HG03565 (cell line): ENCODE measurements at regions not wholly inside any gene's neighbourhood (a gene's known extent, or its start where the extent isn't known, plus 50 kb on each side); places are given as distances from the start of the nearest gene placed in this dataset.
"Not testable (repeated sequence)": the region's sequence is repeated elsewhere in the genome, so short reads cannot be mapped to it uniquely, and the experiment has no call there.

Source experiments
- ATAC-seq: cut with Tn5 transposase; IDR thresholded peaks from one replicate; pipeline ENCODE4 v1.9.1; 2021; ENCODE audit warnings: mild to moderate bottlenecking, moderate library complexity; ENCODE audit not compliant: unreplicated experiment

DNA sequence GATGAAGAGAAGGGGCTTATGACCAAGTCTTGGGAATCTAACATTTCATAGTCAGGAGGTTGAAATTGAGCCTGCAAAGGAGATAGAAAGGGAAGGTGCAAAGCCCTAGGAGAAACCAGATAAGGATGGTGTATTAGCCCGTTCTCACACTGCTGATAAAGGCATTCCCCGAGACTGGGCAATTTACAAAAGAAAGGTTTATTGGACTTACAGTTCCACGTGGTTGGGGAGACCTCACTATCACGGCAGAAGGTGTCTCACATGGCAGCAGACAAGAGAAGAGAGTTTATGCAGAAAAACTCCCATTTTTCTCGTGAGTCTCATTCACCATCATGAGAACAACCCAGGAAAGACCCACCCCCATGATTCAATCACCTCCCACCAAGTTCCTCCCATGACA is 129.5 kb upstream of the LNX1 start:
- no peak for ATAC-seq

DNA sequence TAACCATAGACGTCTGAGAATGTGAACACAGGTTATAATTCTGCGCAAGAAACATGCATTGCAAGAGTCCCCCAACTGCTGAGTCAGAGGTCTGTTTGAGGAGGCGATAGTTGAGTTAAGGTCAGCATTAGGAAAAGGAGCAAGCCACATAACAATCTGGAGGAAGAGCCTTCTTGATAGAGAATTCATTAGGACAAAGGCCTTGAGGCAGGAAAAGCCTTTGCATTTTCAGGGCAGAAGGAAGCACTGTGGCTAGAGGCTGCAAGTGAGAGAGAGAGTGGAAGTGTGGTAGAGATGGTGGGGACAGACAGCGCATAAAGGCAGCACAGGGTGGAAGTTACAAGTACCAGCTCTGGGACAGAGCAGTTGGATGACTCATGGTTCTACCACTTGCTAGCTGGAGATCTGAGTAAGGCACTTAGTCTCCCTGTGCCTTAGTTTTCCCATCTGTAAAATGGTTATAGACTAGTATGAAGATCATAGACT is 125.8 kb upstream of the LNX1 start:
- ATAC-seq, result no peak

DNA sequence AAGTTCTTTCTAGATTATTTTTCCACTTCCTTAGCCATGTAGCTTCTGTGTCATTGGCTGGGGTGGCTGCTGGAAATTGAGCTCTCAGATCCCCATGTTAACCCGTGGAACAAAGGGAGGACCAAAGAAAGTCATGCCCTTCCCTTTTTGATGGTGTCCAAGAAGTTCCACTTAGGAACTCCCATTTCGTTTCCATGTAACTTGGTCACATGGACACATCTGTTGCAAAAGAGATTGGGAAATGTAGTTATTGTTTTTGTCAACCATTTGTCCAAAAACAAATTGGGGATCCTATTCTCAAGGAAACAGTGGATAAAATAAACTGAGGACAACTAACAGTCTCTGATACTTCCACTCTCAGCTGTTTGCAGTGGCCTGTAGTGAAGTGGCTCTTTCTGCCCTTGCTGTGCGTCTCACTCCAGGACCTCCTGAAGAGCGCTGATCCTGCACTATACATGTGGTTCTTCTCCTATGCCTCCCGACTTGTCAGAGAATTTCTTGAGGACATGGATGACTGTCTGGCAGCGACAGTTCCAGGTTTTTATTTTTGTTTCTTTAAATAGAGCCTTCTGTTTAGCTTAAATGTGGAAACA is 125.3 kb upstream of the LNX1 start:
- no peak for ATAC-seq

DNA sequence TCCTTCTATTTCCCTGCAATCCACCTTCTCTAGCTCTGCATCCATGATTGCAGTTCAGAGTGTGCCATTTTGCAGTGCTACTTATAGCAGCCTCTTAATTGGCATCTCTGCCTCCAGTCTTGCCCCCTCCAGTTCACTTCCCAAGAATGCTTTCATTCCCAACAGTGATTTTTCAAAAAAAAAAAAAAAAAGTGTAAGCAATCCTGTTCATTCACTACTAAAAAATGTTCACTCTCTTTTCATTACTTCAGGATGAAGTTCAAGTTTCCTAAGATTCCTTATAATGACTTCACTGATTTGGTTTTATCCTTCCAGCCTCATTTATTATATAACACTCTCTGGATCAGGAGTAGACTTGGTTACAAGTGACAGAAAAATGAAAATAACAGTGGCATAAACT is 124.7 kb upstream of the LNX1 start:
- no peak for ATAC-seq

DNA sequence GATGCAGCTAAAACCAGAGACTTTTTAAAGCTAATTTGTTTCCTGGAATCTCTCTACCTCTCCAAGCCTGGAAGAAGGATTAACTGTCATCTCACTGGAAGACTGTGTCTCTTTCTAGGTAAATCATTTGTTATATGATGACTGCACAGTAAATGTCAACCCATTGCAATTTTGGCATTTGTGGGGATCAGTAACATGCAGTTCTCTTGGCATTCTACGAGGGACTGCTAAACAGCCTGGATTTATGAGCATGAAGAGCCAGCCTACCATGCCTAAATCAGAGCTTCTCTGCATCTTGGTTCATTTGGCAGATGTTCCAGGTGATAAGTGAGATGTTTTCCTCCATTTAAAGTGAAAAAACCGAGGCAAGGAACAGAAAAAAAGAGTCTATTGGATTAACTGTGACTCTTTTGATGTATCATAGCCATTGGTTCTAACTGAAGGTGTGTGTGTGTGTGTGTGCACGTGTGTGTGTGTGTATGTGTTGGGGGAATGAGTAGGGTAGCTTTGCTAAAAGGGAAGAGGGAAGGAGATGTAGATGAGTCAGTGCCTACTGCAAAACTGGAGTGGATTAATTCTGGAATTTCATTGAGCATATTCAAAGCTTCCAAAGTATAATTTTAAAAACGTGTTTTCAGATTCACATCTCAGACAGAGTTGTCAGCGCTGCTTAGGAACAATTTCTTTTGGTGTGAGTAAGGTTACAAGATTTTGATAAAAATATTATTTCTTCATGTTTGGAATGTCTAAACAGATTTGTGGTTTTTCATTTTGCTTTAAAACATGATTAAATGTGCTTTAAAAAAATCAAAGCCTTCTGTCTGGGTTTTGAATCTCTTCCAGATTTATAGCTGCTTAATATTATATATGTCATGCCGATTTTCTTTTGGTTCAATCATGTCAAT is 123.2 kb upstream of the LNX1 start:
- ATAC-seq, result no peak

DNA sequence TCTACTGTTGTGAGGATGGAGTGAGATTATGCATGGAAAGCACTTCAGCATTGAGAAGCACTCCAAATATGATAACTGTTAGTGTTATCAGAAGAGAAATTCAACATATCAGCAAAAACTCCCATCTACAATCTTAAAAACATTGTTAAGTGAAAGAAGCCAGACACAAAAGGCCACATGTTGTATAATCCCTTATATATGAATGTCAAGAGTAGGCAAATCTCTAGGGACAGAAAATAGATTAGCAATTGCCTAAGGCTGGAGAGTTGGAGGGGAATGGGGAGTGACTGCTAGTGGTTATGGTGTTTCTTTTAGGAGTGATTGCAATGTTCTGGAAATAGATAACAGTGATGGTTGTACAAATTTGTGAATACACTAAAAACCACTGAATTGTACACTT is 122.5 kb upstream of the LNX1 start:
- ATAC-seq, result no peak

DNA sequence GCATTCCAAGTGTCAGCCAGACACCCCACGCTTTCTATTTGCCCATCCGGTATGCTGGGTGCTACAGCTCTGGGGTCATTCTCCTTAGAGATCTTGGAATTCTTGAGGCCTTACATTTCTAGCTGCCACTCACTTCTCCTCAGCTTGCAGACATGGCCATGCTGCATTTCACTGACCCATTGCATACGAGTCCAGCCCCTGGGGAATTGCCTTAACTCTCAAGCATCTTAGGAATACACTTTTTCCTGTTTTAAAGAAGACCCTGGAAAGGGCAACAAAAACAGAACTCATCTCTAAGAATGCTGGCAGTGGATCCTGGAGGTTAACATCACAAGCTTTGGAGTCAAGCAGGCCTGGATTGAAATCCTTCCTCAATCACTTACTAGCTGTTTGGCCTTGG is 122.0 kb upstream of the LNX1 start:
- no peak for ATAC-seq

DNA sequence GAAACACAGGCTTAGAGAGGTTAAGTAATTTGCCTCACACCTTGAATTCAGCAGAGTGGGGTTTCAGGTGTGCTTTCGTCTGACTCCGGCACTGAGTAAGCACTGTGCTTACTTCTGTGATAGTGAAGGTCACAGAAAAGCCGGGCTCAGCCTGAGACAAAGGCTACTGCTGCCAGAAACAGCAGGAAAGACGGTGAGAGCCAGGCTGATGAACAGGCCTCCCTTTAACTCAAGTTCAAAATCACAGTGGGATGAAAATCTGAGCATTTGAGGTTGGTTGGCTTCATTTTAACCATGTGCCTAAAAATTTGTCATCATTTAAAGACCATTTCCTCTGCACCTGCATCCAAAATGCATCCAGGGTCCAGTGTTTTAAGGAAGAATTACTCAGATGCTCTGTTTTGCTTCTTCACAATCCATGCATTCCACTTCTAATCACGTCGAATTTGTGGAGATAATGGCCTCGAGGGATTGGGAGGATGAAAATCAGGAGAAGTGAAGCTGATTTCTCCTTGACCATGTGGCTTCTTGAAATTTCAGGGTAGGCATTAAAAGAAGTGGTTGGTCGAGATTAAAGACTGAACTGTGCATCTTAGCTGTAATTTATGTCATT is 121.2 kb upstream of the LNX1 start:
- ATAC-seq, result no peak

DNA sequence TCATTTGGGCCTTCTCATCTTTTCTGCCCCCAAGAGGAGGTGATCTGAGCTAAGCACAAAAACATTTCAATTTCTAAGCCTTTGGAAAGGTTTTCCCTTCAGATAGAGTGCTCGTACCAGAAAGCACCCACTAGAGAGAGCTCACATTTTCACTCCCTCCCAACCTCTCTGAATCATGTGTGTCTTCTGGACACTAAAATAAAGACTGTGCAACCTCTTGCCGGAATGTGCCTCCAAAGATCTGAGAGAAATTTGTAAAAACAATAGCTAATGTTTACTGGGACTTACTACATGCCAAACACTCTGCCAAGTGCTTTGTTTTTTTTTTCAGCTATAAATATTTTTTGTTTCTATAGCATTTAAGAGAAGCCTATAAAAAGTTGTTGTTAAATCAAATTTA is 120.6 kb upstream of the LNX1 start:
- no peak for ATAC-seq

DNA sequence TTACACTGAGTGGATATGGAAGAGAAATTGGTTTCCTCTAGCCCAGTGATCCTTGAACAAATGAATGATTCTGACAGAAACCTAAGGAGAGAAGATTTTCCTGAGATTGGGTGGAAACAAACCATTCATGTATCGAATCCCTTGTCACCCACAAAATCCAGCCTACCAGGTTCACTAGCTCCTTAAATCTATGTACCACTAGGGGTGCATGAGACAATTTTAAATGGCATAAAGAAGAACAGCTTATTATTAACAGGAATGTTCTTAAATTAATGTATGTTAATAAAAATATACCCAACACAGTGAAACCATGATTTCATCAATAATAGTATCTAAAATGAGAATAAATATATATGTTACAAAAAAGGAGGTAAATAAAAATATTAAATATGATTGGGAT is 118.4 kb upstream of the LNX1 start:
- no peak for ATAC-seq

DNA sequence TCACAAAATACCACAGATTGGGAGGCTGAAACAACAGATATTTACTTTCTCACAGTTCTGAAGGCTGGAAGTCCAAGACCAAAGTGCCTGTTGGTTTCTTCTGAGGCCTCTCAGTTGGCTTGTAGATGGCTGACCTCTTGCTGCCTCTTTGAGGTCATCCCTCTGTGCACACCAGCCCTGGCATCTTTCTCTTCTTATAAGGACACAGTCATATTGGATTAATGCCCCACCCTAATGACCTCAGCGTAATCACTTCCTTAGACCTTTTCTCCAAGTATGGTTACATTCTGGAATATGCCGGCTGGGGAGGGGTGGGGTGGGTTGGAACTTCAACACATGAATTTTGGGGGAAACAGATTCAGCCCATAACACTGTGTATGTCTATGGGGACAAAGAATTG is 116.2 kb upstream of the LNX1 start:
- no peak for ATAC-seq

DNA sequence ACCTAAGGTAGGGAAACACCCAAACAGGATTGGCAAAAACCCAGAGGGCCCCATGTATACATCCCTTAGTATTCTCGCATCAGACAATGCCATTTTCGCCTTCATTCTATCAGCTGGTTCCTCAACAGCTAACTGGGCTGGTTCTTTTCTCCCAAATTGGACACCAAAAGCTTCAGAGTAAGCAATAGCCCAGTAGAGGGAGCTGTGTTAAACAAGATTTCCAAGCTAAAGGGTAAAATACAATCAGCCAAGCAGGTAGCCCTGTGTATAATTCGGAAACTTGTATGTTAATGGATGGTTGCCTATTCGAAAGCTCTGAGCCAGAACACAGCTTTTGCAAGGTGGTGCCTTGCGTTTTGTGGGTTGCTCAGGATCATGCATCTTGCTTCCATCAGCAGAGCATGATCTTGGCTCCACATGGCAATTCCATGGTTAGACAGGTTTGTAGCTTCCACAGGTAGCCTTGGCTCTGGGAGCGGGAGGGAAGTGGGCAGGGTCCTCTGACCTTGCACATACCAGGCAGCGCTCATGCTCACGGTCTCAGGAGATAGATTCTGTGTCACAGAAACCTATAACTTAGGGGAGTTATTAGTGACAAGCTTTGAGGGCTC is 115.2 kb upstream of the LNX1 start:
- peak; percentile 30 for ATAC-seq

DNA sequence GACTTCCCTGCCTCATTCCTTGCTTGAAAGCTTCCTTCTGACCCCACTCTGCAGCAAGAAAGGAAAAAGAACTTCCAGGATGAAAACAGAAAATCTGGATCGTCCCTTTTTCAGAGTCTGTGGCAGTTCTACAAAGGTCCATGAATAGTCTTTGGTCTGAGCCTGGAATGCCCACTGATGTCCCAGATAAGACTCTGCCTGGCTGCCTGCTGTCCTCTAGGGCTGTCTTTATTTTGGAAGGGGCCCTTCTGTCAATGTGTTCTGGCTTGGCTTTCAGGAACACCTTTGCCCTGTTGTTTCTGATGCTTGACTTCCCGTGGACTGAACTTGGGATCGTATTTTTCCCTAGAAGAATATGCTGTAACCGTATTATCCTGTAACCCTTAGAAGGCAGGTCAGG is 114.7 kb upstream of the LNX1 start:
- ATAC-seq, result no peak

DNA sequence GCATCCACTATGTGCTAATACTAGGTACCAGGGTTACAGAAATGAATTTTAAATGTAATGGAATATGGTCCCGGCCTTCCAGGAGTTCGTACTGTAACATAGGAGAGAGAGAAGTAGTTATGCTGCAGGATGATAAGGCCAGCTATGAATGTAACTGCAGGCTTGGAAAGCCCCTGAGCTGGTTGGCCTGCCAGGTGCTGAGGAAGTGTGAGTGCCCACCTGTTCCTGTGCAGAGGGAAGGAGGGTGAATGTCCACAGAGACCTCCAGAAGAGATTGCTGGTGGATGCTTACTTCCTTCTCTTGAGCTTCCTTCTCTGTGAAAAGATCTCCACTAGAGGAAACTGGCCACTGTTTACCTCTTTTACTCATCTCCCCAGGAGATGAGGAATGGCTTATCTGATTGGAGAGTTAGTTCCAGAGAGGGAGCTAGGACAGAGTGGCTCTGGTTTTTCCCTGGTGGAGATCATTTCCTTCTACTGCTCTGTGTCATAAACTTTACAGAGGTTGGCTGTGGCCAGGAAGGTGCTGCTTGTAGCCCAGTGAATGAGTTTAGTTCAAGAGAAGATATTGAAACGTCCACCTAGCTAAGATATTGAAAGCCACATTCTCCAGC is 114.0 kb upstream of the LNX1 start:
- peak; percentile 23 for ATAC-seq

DNA sequence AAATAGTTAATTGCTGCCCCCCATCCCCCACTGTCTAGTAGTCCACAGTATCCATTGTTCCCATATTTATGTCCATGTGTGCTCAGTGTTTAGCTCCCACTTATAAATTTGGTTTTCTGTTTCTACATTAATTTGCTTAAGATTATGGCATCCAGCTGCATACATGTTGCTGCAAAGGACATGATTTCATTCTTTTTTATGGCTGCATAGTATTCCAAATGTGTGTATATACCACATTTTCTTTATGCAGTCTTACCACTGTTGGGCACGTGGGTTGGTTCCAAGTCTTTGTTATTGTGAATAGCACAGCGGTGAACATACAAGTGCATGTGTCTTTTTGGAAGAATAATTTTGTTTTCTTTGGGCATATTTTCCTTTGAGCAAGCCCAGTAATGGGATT is 113.0 kb upstream of the LNX1 start:
- ATAC-seq, result no peak

DNA sequence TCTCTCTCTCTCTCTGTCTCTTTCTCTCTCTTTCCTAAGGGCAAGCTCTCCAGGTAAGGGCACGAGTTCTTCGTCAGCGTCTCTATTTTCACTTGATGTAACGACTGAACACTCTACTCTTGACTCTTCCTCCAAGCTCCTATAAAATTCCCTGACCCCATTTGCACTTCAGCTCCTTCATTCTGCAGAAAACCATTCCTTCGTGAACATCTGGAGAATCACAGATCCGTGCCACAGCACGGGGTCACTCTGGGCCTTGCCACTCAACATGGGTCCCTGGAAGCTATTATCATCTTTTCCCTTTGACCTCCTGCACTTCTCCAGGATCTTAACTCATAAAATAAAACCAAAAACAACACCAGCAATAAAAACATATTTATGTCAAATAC is 112.0 kb upstream of the LNX1 start:
- ATAC-seq, result no peak

DNA sequence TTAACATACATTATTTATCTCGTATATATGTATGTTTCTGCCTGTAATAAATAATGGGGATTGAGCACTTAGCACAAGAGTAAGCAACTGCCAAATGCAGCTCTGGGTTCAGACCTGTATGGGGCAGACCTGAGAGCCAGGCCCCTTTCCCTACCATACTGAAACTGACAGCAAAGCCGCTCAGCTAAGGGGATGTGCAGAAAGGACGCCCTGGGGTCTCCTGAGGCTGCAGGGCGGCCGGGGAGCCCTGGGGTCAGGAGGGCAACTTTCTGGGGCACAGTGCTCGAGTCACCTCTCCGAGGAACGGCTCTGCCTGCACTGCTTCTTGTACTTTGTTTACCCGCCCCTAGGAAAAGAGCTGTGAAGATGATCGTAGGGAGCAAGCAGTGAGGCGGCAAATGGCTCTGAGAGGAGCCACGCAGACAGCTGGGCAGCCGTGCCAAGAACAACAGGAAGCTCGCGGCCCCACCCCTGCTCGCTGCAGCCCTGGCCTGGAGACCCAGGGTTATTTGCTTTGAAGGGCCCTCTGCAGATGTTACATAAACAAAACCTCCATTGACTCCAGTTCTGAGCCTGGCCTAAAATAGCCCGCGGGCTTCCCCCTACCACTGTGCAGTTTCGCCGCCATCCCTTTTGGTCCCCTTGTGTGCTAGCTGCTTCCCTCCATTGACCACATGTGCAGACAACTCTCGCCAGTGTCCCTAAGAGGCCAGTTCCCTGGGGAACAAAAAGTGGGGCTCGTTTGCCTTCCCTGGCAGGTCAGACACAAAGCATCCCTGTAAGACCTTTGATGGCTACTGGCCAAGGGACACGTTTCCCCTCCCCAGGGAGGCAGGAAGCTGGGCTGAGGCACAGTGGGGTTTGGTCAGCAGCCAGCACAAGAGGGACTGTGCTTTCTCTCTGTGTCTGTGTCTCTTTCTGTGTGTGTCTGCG is 111.3 kb upstream of the LNX1 start:
- ATAC-seq, result peak; percentile 51

DNA sequence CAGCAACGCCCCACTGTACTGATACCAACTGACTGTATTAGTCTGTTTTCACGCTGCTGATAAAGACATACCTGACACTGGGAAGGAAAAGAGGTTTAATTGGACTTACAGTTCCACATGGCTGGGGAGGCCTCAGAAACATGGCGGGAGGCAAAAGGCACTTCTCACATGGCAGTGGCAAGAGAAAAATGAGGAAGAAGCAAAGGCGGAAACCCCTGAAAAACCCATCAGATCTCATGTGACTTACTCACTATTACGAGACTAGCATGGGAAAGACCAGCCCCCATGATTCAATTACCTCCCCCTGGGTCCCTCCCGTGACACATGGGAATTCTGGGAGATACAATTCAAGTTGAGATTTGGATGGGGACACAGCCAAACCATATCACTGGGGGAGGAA is 110.0 kb upstream of the LNX1 start:
- ATAC-seq, result not testable (repeated sequence)

DNA sequence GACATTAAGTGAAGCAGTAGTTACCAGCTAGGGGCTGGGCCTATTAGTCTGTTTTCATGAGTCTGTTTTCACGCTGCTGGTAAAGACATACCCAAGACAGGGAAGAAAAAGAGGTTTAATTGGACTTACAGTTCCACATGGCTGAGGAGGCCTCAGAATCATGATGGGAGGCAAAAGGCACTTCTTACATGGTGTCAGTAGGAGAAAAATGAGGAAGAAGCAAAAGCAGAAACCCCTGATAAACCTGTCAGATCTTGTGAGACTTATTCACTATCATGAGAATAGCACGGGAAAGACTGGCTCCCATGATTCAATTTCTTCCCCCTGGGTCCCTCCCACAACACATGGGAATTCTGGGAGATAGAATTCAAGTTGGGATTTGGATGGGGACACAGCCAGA is 108.0 kb upstream of the LNX1 start:
- ATAC-seq, result not testable (repeated sequence)

DNA sequence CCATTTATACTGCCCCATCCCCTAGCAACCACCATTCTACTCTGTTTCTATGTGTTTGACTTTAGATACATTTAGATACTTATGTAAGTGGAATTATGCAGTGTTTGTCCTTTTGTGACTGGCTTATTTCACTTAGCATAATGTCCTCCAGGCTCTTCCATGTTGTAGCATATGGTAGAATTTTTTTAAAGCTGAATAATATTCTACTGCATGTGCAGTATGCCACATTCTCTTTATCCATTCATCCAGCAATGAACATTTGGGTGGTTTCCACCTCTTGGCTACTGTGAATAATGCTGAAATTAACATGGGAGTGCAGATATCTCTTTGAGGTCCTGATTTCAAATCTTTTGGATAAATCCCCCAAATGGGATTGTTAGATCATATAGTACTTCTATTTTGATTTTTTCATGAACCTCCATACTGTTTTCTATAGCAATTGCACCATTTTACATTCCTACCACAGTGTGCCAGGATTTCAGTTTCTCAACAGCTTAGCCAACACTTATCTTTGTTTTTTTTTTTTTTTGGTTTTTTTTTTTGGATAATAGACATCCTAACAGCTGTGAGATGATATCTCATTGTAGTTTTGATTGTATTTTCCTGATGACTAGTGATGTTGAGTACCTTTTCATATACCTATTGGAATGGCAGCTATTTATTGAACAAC is 105.9 kb upstream of the LNX1 start:
- no peak for ATAC-seq
